Breast epithelium (tissue), 4 donors: ENCODE measurements at regions not wholly inside any gene's neighbourhood (a gene's known extent, or its start where the extent isn't known, plus 50 kb on each side); places are given as distances from the start of the nearest gene placed in this dataset.
"Not testable (repeated sequence)": the region's sequence is repeated elsewhere in the genome, so short reads cannot be mapped to it uniquely, and the experiment has no call there.

Experiments
- DNase-seq, 2 donors: peaks; one replicate each; pipeline ENCODE4 v3.0.0-alpha.2; 2019; ENCODE audit warnings: low spot score in 2 of 2
- H3K27ac ChIP-seq, 2 donors: fragments of 200-600 bp; sonication (generic) in 1 of 2; one replicate each; pipeline ENCODE4 v1.5.1; 2016 to 2019; ENCODE audit warnings: mild to moderate bottlenecking in 1 of 2
- H3K27me3 ChIP-seq, 2 donors: fragments of 200-600 bp; sonication (generic) in 1 of 2; one replicate each; pipeline versions ENCODE4 v1.5.1 to v1.6.0; 2017 to 2019; ENCODE audit warnings: control low read depth in 1 of 2, mild to moderate bottlenecking in 1 of 2
- H3K36me3 ChIP-seq: fragments of 200-600 bp; one replicate; pipeline ENCODE4 v1.5.1; 2019
- H3K4me1 ChIP-seq, 2 donors: fragments of 200-600 bp; sonication (generic); one replicate each; pipeline ENCODE4 v1.5.1; 2016 to 2019; ENCODE audit warnings: control low read depth in 1 of 2
- H3K4me3 ChIP-seq, 3 donors: fragments of 200-600 bp; sonication (generic); 1 replicate in 2 of 3; 2 replicates in 1 of 3; pipeline ENCODE4 v1.5.1; 2016 to 2019; ENCODE audit warnings: mild to moderate bottlenecking in 3 of 3, moderate library complexity in 2 of 3
- H3K9me3 ChIP-seq, 2 donors: fragments of 200-600 bp; sonication (generic) in 1 of 2; one replicate each; pipeline ENCODE4 v1.5.1; 2016 to 2019; ENCODE audit warnings: control low read depth in 1 of 2
- POLR2A ChIP-seq: fragments of 450-650 bp; IDR thresholded peaks from one replicate; pipeline ENCODE4 v1.6.1; 2016; ENCODE audit warnings: antibody characterized with exemption, mild to moderate bottlenecking, moderate library complexity
- POLR2AphosphoS5 ChIP-seq, 3 donors: sonication (generic); formaldehyde crosslinking; IDR thresholded peaks; one replicate each; pipeline ENCODE4 v1.6.1; 2017; ENCODE audit warnings: antibody characterized with exemption in 3 of 3
- intact Hi-C: fragments of 100-400 bp; cut with DNase I; formaldehyde crosslinking; loops from one replicate; pipeline ENCODE4 v1.15.1; 2023; ENCODE audit warnings: low total_unique reads
- TF ChIP-seq, protein P1 (sequence below), 3 donors: fragments of 450-650 bp; IDR thresholded peaks; one replicate each; pipeline ENCODE4 v1.5.1; 2016 to 2017; ENCODE audit warnings: antibody characterized with exemption in 3 of 3, mild to moderate bottlenecking in 3 of 3, moderate library complexity in 3 of 3

DNA sequence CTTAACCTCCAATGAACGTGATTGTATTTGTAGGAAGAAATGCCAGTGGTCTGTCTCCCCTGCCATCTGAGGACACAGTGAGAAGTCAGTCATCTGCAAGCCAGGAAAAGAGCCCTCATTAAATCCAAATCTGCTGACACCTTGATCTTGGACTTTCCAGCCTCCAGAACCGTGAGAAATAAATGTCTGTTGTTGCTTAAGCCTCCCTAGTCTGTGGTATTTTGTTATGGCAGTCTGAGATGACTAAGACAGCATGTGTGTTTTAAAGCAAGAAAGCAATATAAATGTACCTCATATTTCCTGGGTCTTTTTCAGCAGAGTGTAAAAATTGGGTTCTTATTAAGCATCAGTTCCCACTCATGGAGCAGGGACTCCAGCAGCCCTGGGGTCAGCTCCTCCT lies 177.9 kb upstream of the NLRP1 start:
- TF ChIP-seq POLR2A (no peak), POLR2AphosphoS5 (IDR thresholded peaks at IDR 0.05) (no peak)
- TF ChIP-seq, protein P1, sequence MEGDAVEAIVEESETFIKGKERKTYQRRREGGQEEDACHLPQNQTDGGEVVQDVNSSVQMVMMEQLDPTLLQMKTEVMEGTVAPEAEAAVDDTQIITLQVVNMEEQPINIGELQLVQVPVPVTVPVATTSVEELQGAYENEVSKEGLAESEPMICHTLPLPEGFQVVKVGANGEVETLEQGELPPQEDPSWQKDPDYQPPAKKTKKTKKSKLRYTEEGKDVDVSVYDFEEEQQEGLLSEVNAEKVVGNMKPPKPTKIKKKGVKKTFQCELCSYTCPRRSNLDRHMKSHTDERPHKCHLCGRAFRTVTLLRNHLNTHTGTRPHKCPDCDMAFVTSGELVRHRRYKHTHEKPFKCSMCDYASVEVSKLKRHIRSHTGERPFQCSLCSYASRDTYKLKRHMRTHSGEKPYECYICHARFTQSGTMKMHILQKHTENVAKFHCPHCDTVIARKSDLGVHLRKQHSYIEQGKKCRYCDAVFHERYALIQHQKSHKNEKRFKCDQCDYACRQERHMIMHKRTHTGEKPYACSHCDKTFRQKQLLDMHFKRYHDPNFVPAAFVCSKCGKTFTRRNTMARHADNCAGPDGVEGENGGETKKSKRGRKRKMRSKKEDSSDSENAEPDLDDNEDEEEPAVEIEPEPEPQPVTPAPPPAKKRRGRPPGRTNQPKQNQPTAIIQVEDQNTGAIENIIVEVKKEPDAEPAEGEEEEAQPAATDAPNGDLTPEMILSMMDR (IDR thresholded peaks at IDR 0.05), result no peak
- intact Hi-C loops, result no loop called here
- Histone ChIP-seq H3K36me3 (no peaks in the 10 kb centered on the region), H3K27ac (no peak overlapping the region), H3K4me1 (no peaks in the 10 kb centered on the region), H3K4me3 (no peak overlapping the region), H3K9me3 (no peaks in the 10 kb centered on the region), H3K27me3 (peaks cover 0 to 38% of the 10 kb centered on the region in 2 donors)
- DNase-seq, result no peak

DNA sequence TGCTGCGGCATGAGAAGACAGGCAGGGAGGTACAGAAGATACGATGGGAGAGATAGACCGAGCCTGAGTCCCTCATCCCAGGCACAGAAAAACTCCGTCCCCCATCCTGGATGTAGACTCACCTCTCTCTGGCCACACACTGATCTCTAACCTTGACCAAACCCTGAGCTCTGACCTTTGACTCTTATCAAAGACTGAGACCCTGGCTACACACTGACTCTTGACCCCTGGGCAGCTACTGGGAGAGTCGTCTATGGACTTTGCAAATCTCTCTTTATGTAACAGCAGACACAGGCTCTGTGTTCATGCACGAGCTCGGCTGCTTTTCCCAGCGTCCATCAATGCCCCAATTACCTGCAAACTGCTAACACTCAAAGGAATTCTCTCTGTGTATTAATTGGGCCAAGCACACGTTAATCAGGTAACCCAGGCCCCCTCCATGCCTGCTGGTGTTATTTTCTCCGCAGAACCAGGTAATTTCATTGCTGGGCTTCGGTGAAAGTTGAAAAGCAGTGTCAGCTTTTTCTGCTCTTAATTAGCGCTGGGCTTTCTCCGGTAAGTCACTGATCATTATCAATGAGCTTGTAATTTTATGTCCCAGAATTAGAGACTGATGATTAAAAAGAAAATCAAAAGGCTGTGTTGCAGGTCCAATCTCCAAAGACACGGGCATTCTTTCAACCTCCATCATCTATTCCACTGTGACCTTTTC lies 179.4 kb upstream of the NLRP1 start:
- Histone ChIP-seq H3K27ac (no peak overlapping the region), H3K4me1 (no peaks in the 10 kb centered on the region), H3K27me3 (peaks cover 0 to 41% of the 10 kb centered on the region in 2 donors), H3K36me3 (no peaks in the 10 kb centered on the region), H3K9me3 (no peaks in the 10 kb centered on the region), H3K4me3 (no peak overlapping the region)
- TF ChIP-seq POLR2A (no peak), POLR2AphosphoS5 (IDR thresholded peaks at IDR 0.05) (no peak)
- TF ChIP-seq, protein P1 (IDR thresholded peaks at IDR 0.05), result no peak
- no peak for DNase-seq
- intact Hi-C loops, result no loop called here

DNA sequence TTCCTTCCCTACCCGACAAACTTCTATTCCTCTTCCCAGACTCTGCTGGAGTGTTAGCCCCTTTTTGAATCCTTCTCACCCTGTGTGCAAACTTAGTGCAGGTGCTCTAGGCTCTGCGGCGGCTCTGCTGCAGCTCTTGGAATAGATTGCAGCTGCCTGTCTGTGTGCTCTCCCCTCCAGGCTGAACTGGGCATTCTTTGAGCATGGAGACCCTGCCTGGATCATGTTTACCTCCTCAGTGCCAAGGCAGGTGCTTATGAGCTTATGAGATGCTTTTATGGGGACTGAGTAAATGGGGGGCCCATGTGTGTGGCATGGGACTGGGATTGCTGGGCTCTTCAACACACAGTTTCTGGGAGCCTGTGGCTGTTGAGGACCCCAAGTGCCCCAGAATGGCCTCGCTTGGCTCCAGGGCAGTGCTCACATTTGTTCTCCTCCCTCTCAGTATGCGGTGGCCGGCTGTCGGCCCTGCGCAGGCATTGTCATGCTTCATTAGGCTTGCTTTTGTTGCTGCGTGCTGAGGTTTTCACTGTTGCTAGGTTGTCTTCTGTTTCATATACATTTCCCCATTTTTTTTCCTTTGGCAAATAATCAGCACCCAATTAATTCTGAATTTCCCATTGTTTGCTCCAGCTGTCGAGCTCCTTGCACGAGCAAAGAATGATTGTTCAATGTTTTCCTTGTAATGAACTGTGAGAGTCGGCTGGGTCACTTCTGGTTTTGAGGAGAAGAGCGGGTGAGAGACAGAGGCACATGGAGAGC lies 185.5 kb upstream of the NLRP1 start:
- TF ChIP-seq, protein P1 (IDR thresholded peaks at IDR 0.05), result no peak
- TF ChIP-seq POLR2A (no peak), POLR2AphosphoS5 (IDR thresholded peaks at IDR 0.05) (no peak)
- Histone ChIP-seq H3K27ac (no peak overlapping the region), H3K4me3 (no peak overlapping the region), H3K36me3 (no peaks in the 10 kb centered on the region), H3K9me3 (no peaks in the 10 kb centered on the region), H3K27me3 (peaks cover 0 to 38% of the 10 kb centered on the region in 2 donors), H3K4me1 (no peaks in the 10 kb centered on the region)
- intact Hi-C loops, result no loop called here
- no peak for DNase-seq

DNA sequence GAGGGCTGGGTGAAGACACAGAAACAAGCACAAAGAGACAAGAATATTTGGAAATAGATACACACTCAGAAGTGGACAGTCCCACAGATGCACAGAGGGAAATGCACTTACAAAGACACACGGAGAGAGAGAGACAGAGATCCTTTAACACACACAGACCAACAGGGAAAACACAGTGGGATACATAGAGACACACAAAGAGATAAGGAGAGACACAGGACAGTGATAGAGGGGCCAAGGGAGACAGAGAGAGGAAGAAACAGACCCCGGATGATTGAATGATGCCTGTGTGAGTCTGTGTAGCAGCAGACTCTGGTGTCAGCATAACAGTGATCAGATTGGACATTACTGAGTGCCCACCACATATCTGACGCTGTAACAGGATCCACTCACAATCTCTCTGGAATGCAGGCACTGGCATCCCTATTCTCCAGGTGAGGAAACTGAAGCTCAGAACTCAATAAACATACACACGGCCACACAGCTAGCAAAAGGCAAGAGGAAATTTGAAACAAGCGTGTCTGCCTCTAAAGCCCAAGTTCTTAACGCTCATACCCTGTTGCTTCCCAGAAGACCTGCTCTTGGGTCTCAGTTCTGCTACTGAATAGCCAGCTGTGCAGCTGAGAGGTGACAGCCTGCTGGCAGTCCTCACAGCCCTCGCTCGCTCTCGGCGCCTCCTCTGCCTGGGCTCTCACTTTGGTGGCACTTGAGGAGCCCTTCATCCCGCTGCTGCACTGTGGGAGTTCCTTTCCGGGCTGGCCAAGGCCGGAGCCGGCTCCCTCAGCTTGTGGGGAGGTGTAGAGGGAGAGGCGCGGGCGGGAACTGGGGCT lies 186.3 kb upstream of the NLRP1 start:
- TF ChIP-seq, protein P1 (IDR thresholded peaks at IDR 0.05), result no peak
- no peak for TF ChIP-seq POLR2AphosphoS5 (IDR thresholded peaks at IDR 0.05)
- no peak for TF ChIP-seq POLR2A
- no peak overlapping the region for H3K4me3 ChIP-seq
- no peak for DNase-seq
- intact Hi-C loops, result no loop called here
- H3K27me3 ChIP-seq, result peaks cover 0 to 33% of the 10 kb centered on the region in 2 donors
- no peak overlapping the region for H3K27ac ChIP-seq
- no peaks in the 10 kb centered on the region for H3K9me3 ChIP-seq
- no peaks in the 10 kb centered on the region for H3K36me3 ChIP-seq
- no peaks in the 10 kb centered on the region for H3K4me1 ChIP-seq

DNA sequence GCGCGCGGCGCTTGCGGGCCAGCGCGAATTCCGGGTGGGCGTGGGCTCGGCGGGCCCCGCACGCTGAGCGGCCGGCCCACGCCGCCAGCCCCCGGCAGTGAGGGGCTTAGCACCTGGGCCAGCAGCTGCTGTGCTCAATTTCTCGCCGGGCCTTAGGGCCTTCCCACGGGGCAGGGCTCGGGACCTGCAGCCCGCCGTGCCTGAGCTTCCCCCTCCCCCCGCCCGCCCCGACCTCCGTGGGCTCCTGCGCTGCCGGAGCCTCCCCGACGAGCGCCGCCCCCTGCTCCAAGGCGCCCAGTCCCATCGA lies 186.9 kb upstream of the NLRP1 start:
- H3K27me3 ChIP-seq, result peaks cover 0 to 27% of the 10 kb centered on the region in 2 donors
- intact Hi-C loops, H3K36me3 ChIP-seq, H3K27ac ChIP-seq, H3K4me1 ChIP-seq, DNase-seq, H3K4me3 ChIP-seq, H3K9me3 ChIP-seq: not testable (repeated sequence)

DNA sequence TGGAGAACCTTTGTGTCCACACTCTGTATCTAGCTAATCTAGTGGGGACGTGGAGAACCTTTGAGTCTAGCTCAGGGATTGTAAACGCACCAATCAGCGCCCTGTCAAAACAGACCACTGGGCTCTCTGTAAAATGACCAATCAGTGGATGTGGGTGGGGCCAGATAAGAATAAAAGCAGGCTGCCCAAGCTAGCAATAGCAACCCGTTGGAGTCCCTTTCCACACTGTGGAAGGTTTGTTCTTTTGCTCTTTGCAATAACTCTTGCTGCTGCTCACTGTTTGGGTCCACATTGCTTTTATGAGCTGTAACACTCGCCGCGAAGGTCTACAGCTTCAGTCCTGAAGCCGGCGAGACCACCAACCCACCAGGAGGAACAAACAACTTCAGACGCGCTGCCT lies 187.7 kb upstream of the NLRP1 start:
- DNase-seq, H3K4me3 ChIP-seq, H3K27ac ChIP-seq, H3K9me3 ChIP-seq, intact Hi-C loops, H3K4me1 ChIP-seq, H3K36me3 ChIP-seq: not testable (repeated sequence)
- peaks cover 0 to 24% of the 10 kb centered on the region in 2 donors for H3K27me3 ChIP-seq
